ENCODE measurements at regions not wholly inside any gene's neighbourhood (a gene's known extent, or its start where the extent isn't known, plus 50 kb on each side); places are given as distances from the start of the nearest gene placed in this dataset.
"Not testable (repeated sequence)": the region's sequence is repeated elsewhere in the genome, so short reads cannot be mapped to it uniquely, and the experiment has no call there.

GRCh38 chr6:102763891-102764290 is 1370.4 kb downstream of the GRIK2 start:
- no peak for DNase-seq (ENCODE audit: low read depth in 2 of 2)

- DNase-seq (ENCODE audit: low read depth in 2 of 2): no peak
Observed at GRCh38 chr6:102761872-102762271, 1368.4 kb downstream of the GRIK2 start.

DNA sequence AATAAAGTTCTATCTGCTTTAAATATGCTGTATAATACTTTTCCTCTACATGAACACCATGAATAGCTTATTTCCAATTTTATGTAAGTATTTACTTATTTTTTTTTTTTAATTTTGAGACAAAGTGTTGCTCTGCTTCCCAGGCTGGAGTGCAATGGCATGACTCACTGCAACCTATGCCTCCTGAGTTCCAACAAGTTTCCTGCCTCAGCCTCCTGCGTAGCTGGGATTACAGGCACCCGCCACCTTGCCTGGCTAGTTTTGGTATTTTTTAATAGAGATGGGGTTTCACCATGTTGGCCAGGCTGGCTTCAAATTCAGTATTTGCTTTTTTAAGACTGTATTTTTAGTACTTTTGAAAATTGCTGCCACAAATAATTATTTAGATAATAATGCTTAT is 1365.9 kb downstream of the GRIK2 start:
- no peak for DNase-seq (ENCODE audit: low read depth in 2 of 2)

- DNase-seq (ENCODE audit: low read depth in 2 of 2): not testable (repeated sequence)
Observed at GRCh38 chr6:102758536-102758935, 1365.0 kb downstream of the GRIK2 start.

- DNase-seq (ENCODE audit: low read depth in 2 of 2): no peak
Observed at GRCh38 chr6:102749210-102749971, 1355.9 kb downstream of the GRIK2 start.

DNA sequence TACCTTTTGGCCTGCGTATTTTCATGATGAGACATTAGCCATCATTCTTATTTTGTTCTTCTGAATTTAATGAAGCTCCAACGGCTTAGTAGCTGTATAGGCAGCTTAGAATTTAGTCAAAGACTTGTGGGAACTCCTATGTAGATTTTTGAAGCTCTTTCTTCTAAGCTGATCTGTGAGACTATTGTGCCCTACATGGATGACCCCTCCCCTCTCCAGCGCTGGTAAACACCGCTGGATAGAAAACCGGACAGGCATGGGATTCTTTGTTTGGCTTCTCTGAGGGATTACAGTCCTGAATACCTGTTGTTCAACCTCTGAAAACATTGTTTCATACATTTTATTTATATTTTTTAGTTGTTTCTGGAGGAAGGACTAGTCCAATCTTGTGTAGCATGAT is 1353.4 kb downstream of the GRIK2 start:
- no peak for DNase-seq (ENCODE audit: low read depth in 2 of 2)

GRCh38 chr6:102742754-102743356 is 1349.3 kb downstream of the GRIK2 start:
- DNase-seq (ENCODE audit: low read depth in 2 of 2): peak; percentile 33 to 36

- peak in 1 of 2 experiments; percentile 18 for DNase-seq (ENCODE audit: low read depth in 2 of 2)
Observed at GRCh38 chr6:102742028-102742427, 1348.5 kb downstream of the GRIK2 start.

- peak; percentile 92 to 93 for DNase-seq (ENCODE audit: low read depth in 2 of 2)
Observed at GRCh38 chr6:102736941-102737368, 1343.4 kb downstream of the GRIK2 start.

DNA sequence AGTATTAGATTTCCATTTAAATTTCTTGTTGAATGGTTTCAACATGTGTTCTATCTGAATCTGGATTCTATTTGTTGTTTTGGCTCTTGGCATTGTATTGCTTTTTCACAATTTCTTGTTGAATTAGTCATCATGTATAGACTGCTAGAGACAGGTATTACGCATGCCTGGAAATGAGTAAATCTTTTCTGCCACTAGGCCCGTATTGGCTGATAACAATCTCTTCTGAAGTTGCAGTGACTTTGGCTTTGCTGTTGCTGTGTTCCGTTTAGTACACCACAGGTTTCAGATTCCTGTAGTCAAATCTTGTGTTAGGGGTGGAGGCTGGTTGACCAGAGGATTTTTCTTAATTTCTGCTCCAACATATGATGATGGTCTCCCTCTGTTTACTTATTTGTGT is 1339.4 kb downstream of the GRIK2 start:
- no peak for DNase-seq (ENCODE audit: low read depth in 2 of 2)

DNA sequence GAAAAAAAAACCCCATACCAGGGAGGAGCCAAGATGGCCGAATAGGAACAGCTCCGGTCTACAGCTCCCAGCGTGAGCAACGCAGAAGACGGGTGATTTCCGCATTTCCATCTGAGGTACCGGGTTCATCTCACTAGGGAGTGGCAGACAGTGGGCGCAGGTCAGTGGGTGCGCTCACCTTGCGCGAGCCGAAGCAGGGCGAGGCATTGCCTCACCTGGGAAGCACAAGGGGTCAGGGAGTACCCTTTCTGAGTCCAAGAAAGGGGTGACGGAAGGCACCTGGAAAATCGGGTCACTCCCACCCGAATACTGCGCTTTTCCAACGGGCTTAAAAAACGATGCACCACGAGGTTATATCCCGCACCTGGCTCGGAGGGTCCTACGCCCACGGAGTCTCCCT is 1328.6 kb downstream of the GRIK2 start:
- DNase-seq (ENCODE audit: low read depth in 2 of 2): not testable (repeated sequence)

- no peak for DNase-seq (ENCODE audit: low read depth in 2 of 2)
Observed at GRCh38 chr6:102717737-102718456, 1324.4 kb downstream of the GRIK2 start.

DNA sequence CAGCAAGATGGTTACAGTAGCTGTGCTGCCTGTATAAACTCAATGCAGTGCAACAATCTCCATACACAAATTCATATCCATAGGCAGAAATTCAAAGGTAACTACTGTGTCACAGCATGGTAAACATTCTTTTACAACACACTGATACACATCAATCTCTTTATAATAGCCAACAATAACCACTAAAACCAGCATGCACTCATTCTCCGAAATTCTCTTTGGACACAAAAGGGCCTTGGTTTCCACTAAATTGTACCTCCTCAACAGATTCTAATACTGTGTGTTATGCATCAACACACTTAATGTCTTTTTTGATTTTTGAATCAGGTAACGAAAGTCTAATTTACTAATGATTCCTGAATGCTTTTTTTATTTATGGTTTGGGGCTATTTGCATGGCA is 1323.7 kb downstream of the GRIK2 start:
- DNase-seq (ENCODE audit: low read depth in 2 of 2): no peak

DNA sequence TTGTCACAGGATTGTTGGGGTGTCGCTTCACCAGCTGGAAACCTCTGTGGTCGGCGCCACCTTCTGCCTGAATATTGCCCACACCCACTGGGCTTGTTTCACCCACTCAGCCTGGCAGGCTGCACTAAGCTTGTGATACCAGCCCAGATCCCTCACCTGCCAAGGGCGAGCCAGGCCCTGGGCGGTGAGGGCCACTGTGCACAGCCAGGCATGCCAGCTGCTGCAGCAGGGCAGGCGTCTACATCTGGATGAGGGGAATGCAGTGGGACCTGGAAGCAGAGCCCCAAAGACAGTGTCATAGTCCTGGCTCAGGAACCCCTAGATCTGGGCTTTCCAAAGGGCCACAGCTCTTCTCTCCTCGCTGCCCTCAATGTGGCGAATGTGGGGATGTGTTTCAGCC is 1307.5 kb downstream of the GRIK2 start:
- DNase-seq (ENCODE audit: low read depth in 2 of 2): no peak

DNA sequence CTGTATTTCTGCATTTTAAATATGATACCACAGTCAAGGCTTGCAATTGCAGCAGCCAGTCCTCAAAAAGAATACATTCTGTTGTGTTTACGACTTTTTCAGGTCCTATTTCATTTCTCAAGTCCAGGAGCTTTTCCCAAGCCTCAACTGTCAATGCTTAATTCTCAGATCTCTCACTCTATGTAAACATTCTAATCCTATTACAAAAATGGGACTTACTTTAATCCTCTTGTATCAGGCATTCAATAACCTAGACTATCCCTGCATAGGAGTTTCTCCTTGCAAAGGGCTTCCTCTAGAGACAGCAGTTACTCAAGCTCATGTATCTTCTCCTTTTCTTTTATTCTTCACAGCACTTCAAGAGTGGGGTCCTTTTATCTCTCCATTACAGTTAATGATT is 1293.0 kb downstream of the GRIK2 start:
- no peak for DNase-seq (ENCODE audit: low read depth in 2 of 2)

GRCh38 chr6:102680413-102680812 is 1286.9 kb downstream of the GRIK2 start:
- DNase-seq (ENCODE audit: low read depth in 2 of 2): no peak

DNA sequence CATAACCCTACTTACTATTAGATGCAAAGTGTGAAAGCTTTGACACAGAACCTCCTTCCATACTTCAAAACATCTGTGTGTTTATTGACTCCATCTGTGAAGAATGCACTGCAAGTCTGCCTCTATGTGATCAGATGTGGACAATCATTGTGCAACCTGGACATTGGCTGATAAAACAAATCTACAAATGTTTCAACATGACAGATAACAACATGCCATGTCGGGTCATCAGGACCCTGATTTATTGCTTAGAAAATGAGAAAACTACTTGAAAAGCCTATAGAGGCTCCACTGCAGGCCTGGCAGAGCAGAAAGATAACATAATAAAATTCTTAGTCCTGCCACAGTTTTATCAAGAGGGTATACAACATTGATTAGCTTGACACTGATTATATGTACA is 1286.4 kb downstream of the GRIK2 start:
- peak; percentile 0 to 4 for DNase-seq (ENCODE audit: low read depth in 2 of 2)

DNA sequence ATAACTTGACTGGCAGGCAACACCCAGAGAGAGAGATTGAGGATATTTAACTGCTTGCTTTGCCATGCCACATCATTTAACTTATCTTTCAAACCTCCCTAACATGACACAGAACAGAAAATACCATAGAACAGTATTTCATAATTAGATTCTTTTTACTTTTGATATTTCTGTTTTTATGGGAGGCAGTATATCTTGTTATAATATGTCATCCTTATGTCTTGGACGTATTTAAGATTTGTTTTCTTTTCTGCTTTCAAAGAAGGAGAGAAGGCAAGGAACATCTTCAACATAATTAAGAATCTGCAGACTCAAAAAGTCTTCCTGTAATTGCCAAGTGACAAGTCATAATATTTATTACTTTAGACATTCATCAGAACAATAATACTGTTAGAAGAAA is 1283.7 kb downstream of the GRIK2 start:
- DNase-seq (ENCODE audit: low read depth in 2 of 2): no peak

DNA sequence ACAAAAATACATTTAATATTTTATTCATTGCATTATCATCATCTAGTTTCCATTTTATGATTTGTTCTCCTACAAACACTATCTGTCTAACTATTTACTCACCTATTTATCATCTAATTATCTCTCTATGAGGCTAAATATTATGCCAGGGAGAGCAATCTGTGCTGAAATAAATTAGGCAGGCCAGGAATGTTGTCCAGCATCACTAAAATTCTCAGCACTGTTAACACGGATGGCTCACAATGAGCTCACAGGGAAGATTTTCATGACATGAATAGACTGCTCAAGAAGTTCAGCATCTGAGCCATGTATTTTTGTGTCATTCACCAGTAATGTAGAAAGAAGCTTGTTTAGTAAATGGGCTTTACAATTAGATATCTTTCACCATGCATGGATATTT is 1277.2 kb downstream of the GRIK2 start:
- DNase-seq (ENCODE audit: low read depth in 2 of 2): no peak

DNA sequence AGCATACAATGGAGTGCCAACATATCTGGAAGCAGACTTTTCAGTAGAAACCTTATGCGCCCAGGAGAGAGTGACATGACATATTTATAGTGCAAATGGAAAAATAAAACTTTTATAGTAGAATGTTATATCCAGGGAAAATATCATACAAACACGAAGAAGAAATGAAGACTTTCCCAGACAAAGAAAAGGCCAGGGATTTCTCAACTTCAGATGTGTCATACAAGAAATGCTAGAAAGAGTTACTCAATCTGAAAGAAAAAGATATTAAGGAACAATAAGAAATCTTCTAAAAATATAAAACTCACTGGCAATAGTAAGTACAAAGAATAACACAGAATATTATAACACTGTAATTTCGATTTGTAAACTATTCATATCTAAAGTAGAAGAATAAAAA is 1269.3 kb downstream of the GRIK2 start:
- DNase-seq (ENCODE audit: low read depth in 2 of 2): no peak

GRCh38 chr6:102660303-102660702 is 1266.8 kb downstream of the GRIK2 start:
- DNase-seq (ENCODE audit: low read depth in 2 of 2): no peak

DNA sequence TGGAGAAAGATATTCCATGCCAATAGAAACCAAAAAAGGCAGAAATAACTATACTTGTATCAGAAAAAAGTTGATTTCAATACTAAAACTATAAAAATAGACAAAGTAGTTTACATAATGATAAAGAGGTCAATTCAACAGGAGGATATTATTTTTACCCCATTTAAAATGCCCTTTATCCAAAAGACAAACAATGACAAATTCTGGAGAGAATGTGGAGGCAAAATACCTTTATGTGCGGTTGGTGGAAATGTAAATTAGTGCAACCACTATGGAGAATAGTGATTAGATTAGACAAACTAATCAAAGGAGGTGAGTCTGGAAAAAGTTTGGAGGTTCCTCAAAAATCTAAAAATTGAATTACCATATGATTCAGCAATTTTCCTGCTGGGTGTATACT is 1262.3 kb downstream of the GRIK2 start:
- no peak for DNase-seq (ENCODE audit: low read depth in 2 of 2)

DNA sequence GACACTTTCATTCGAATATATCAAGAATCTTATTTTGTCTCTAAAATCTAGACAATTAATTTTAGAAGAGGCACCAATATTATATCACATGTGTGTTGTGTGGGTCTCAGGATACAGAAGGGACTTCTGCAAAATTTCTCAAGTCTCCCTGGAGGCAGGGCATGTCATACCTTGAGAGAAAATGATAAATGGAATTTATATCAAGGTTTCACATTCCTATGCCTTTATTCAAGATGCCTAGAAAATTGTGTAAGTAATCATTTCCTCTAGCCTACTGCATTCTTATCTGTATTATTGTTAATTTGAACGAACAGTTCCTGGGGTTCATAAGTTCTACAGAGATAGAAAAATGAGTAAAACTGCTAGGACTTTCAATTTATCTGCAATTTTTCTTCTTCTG is 1247.9 kb downstream of the GRIK2 start:
- DNase-seq (ENCODE audit: low read depth in 2 of 2): no peak
